ENCODE measurements at regions not wholly inside any gene's neighbourhood (a gene's known extent, or its start where the extent isn't known, plus 50 kb on each side); places are given as distances from the start of the nearest gene placed in this dataset.

DNA sequence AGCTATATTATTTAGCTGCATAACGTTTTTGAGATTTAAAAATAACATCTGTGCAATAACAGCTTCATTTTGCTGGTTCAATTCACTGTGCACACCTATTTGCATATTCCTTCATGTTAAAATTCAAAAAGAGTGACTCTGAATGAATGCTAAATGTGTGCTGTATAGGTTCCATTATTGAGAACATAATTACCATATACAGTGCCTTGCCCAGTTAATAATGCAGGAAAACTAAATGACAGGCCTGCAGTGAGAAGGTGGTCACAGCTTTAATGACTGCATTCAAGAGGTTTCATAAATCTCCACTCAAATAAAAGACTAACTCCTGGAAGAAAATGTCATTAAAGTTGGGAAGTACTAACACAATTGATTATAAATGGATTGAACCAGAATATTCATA is 1183.2 kb upstream of the ADGRL3 start:
- no peak for TF ChIP-seq CTCF (CRISPR knock-in tag; IDR thresholded peaks at IDR 0.05)
- no peak for TF ChIP-seq ATF4 (CRISPR knock-in tag; IDR thresholded peaks at IDR 0.05)
- TF ChIP-seq RARA (CRISPR knock-in tag; IDR thresholded peaks at IDR 0.05) = no peak
